Suprapubic skin (tissue), 4 donors: ENCODE measurements at regions not wholly inside any gene's neighbourhood (a gene's known extent, or its start where the extent isn't known, plus 50 kb on each side); places are given as distances from the start of the nearest gene placed in this dataset.

ENCODE experiments used
- DNase-seq, 2 donors: peaks; one replicate each; pipeline ENCODE4 v3.0.0-alpha.2; 2019; ENCODE audit warnings: low spot score in 2 of 2
- H3K27ac ChIP-seq: fragments of 200-600 bp; sonication (generic); one replicate; pipeline ENCODE4 v1.5.1; 2019
- H3K27me3 ChIP-seq: fragments of 200-600 bp; sonication (generic); one replicate; pipeline ENCODE4 v1.5.1; 2019
- H3K36me3 ChIP-seq: fragments of 200-600 bp; sonication (generic); one replicate; pipeline ENCODE4 v1.5.1; 2019
- H3K4me1 ChIP-seq: fragments of 200-600 bp; sonication (generic); one replicate; pipeline ENCODE4 v1.5.1; 2019
- H3K4me3 ChIP-seq: fragments of 200-600 bp; sonication (generic); one replicate; pipeline ENCODE4 v1.5.1; 2019; ENCODE audit warnings: mild to moderate bottlenecking
- H3K9me3 ChIP-seq: fragments of 200-600 bp; sonication (generic); one replicate; pipeline ENCODE4 v1.5.1; 2019
- CTCF ChIP-seq, 2 donors: fragments of 200-600 bp in 1 of 2; fragments of 450-650 bp in 1 of 2; sonication (generic) in 1 of 2; IDR thresholded peaks; one replicate each; pipeline ENCODE4 v1.5.1; 2016 to 2019; ENCODE audit warnings: antibody characterized with exemption in 2 of 2, mild to moderate bottlenecking in 1 of 2, moderate library complexity in 1 of 2
- EP300 ChIP-seq: sonication (generic); formaldehyde crosslinking; IDR thresholded peaks from one replicate; pipeline ENCODE4 v1.6.1; 2017; ENCODE audit warnings: antibody characterized with exemption
- POLR2A ChIP-seq, 2 donors: fragments of 450-650 bp; IDR thresholded peaks; one replicate each; pipeline ENCODE4 v1.6.1; 2017; ENCODE audit warnings: antibody characterized with exemption in 2 of 2, mild to moderate bottlenecking in 2 of 2, moderate library complexity in 2 of 2
- POLR2AphosphoS5 ChIP-seq, 3 donors: sonication (generic); formaldehyde crosslinking; IDR thresholded peaks; one replicate each; pipeline ENCODE4 v1.6.1; 2017; ENCODE audit warnings: antibody characterized with exemption in 3 of 3
- WGBS: methylation state at CpG from one replicate; pipeline ENCODE4 v1.1.5; 2018; 5-methylcytosine and 5-hydroxymethylcytosine counted together

- Histone ChIP-seq H3K4me3 (no peak overlapping the region), H3K27ac (no peak overlapping the region), H3K36me3 (no peaks in the 10 kb centered on the region), H3K9me3 (no peaks in the 10 kb centered on the region), H3K27me3 (no peaks in the 10 kb centered on the region), H3K4me1 (peaks cover 9% of the 10 kb centered on the region)
- 65% methylated on average over 5 of the region's 5 CpGs for WGBS
- TF ChIP-seq CTCF (IDR thresholded peaks at IDR 0.05) (no peak), POLR2AphosphoS5 (IDR thresholded peaks at IDR 0.05) (no peak), EP300 (no peak), POLR2A (IDR thresholded peaks at IDR 0.05) (no peak)
- no peak for DNase-seq
Measured at GRCh38 chr5:57889558-57889957, 406.9 kb upstream of the ACTBL2 start.

DNA sequence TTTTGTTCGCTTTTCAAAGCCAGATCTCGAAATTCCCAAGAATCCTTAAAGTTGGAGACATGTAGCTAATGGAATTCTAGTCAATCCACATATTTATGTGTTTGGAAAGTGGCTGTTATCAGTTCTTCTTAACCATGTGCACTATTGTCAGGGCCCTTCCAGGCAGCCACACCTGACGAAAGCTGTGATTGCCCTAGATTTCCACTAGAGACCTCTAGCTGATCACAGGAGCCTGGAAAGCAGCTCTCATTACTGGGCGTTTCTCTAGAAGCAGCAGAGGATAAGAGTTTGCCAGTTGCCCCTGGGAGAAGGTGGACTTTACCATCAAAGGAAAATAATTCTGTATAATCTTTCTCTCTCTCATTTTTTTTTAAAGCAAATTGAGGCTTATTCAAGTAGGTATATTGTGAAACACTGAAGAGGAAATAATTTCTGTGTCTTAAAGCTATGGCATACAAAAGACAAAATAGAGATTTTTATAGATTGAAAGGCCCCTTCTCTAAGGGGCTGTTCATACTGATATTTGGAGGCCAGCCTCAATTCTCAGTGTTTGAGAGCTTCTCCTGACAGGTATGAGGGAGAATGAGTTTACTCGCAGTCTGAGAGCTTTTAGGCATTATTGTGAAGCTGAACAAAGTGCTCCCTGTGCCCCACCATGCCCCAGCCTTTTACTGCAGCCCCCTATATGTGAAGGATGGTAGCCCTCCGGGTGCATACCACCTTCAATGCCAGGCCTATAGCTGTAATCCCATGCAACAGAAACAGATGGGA lies 405.4 kb upstream of the ACTBL2 start:
- DNase-seq = no peak
- TF ChIP-seq POLR2A (IDR thresholded peaks at IDR 0.05) (no peak), EP300 (no peak), POLR2AphosphoS5 (IDR thresholded peaks at IDR 0.05) (no peak), CTCF (IDR thresholded peaks at IDR 0.05) (peak in 1 of 2 donors; percentile 51)

GRCh38 chr5:57884346-57885102 lies 401.9 kb upstream of the ACTBL2 start:
- Histone ChIP-seq H3K4me3 (no peak overlapping the region), H3K4me1 (peaks cover 6% of the 10 kb centered on the region), H3K27ac (no peak overlapping the region), H3K36me3 (no peaks in the 10 kb centered on the region), H3K27me3 (no peaks in the 10 kb centered on the region), H3K9me3 (no peaks in the 10 kb centered on the region)
- no peak for TF ChIP-seq CTCF (IDR thresholded peaks at IDR 0.05)
- DNase-seq = no peak
- 96% methylated on average over 5 of the region's 5 CpGs for WGBS

More for the DNA sequence above, 405.4 kb upstream of the ACTBL2 start:
- Histone ChIP-seq H3K27ac (no peak overlapping the region), H3K4me1 (peaks cover 9% of the 10 kb centered on the region), H3K36me3 (no peaks in the 10 kb centered on the region), H3K4me3 (no peak overlapping the region), H3K9me3 (no peaks in the 10 kb centered on the region), H3K27me3 (no peaks in the 10 kb centered on the region)
- 50% methylated on average over 6 of the region's 6 CpGs for WGBS

DNA sequence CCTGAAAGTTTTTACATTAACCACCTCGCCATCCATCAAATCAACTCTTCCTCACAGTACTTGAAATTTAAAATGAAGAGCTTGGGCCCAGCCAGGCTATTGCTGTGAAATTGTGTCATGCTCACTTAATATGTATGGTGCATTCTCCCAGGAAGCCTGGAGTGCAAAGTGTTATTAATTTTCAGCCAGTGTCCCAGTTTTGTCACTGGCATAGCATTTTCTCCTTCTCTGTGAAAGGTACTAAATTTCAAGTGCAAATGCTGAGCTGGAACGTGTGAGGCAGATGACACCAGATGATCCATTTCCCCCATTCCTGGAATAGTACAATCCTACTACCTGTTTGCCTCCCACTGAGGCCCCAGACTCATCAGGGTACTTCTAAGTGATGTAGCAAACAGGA lies 397.6 kb upstream of the ACTBL2 start:
- no peaks in the 10 kb centered on the region for H3K4me1 ChIP-seq

More for the DNA sequence above, 397.6 kb upstream of the ACTBL2 start:
- H3K9me3 ChIP-seq = no peaks in the 10 kb centered on the region
- whole genome bisulfite sequencing = 39% methylated on average over 2 of the region's 2 CpGs
- DNase-seq = no peak
- H3K27ac ChIP-seq = no peak overlapping the region
- H3K36me3 ChIP-seq = no peaks in the 10 kb centered on the region
- H3K4me3 ChIP-seq = no peak overlapping the region
- H3K27me3 ChIP-seq = no peaks in the 10 kb centered on the region
- TF ChIP-seq POLR2AphosphoS5 (IDR thresholded peaks at IDR 0.05) = no peak
- TF ChIP-seq CTCF (IDR thresholded peaks at IDR 0.05) = no peak
- TF ChIP-seq POLR2A (IDR thresholded peaks at IDR 0.05) = no peak
- no peak for TF ChIP-seq EP300
